ENCODE measurements at regions not wholly inside any gene's neighbourhood (a gene's known extent, or its start where the extent isn't known, plus 50 kb on each side); places are given as distances from the start of the nearest gene placed in this dataset.

GRCh38 chr6:26196846-26197635 lies 109.8 kb downstream of the HFE start:
- Histone ChIP-seq H3K4me3 (ENCODE audit: low read depth in 2 of 2, low read length in 2 of 2) (peak overlapping the region; percentile 80 to 85), H3K36me3 (ENCODE audit: control insufficient read depth, insufficient read depth, low read length) (no peaks in the 10 kb centered on the region; the same call in none of the 2 replicates), H3K27ac (ENCODE audit: low read length) (peak overlapping the region; percentile 97), H3K27me3 (ENCODE audit: control insufficient read depth, insufficient read depth, low read length) (no peaks in the 10 kb centered on the region), H3K4me1 (ENCODE audit: control insufficient read depth, insufficient read depth, low read length) (peaks cover 27% of the 10 kb centered on the region), H3K9me3 (ENCODE audit: control insufficient read depth, insufficient read depth, low read depth, low read length) (no peaks in the 10 kb centered on the region)
- no TSS peak for BruUV-seq (replicated peaks)
- TF ChIP-seq TCF7L2 (IDR thresholded peaks at IDR 0.05; ENCODE audit: low read depth, low read length), result peak; percentile 61; the same call in 1 of the 2 replicates
- TF ChIP-seq, protein P1, sequence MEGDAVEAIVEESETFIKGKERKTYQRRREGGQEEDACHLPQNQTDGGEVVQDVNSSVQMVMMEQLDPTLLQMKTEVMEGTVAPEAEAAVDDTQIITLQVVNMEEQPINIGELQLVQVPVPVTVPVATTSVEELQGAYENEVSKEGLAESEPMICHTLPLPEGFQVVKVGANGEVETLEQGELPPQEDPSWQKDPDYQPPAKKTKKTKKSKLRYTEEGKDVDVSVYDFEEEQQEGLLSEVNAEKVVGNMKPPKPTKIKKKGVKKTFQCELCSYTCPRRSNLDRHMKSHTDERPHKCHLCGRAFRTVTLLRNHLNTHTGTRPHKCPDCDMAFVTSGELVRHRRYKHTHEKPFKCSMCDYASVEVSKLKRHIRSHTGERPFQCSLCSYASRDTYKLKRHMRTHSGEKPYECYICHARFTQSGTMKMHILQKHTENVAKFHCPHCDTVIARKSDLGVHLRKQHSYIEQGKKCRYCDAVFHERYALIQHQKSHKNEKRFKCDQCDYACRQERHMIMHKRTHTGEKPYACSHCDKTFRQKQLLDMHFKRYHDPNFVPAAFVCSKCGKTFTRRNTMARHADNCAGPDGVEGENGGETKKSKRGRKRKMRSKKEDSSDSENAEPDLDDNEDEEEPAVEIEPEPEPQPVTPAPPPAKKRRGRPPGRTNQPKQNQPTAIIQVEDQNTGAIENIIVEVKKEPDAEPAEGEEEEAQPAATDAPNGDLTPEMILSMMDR (IDR thresholded peaks at IDR 0.05), result no peak
- TF ChIP-seq POLR2AphosphoS5 (IDR thresholded peaks at IDR 0.05; ENCODE audit: low read depth, low read length), result peak; percentile 91
- TF ChIP-seq SIN3A (IDR thresholded peaks at IDR 0.05; ENCODE audit: borderline replicate concordance, insufficient read depth, low read depth, low read length), result peak; percentile 79; the same call in 1 of the 2 replicates
- TF ChIP-seq, protein P2, sequence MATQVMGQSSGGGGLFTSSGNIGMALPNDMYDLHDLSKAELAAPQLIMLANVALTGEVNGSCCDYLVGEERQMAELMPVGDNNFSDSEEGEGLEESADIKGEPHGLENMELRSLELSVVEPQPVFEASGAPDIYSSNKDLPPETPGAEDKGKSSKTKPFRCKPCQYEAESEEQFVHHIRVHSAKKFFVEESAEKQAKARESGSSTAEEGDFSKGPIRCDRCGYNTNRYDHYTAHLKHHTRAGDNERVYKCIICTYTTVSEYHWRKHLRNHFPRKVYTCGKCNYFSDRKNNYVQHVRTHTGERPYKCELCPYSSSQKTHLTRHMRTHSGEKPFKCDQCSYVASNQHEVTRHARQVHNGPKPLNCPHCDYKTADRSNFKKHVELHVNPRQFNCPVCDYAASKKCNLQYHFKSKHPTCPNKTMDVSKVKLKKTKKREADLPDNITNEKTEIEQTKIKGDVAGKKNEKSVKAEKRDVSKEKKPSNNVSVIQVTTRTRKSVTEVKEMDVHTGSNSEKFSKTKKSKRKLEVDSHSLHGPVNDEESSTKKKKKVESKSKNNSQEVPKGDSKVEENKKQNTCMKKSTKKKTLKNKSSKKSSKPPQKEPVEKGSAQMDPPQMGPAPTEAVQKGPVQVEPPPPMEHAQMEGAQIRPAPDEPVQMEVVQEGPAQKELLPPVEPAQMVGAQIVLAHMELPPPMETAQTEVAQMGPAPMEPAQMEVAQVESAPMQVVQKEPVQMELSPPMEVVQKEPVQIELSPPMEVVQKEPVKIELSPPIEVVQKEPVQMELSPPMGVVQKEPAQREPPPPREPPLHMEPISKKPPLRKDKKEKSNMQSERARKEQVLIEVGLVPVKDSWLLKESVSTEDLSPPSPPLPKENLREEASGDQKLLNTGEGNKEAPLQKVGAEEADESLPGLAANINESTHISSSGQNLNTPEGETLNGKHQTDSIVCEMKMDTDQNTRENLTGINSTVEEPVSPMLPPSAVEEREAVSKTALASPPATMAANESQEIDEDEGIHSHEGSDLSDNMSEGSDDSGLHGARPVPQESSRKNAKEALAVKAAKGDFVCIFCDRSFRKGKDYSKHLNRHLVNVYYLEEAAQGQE (IDR thresholded peaks at IDR 0.05; ENCODE audit: insufficient read depth in 1 of 2, low read depth in 2 of 2, low read length in 1 of 2), result no peak
- in situ Hi-C loops (cut with HindIII; ENCODE audit: low pct_unique_long_range_greater_than_20kb, low sequenced_read_pairs) (no loop called here), intact Hi-C loops (cut with micrococcal nuclease; ENCODE audit: unreplicated experiment) (loop anchor here (5.0 kb wide), 1 partner anchor 40 kb away; a partner anchor contains a TSS)
- CTCF ChIA-PET, result no interaction called here
- ATAC-seq (peak; percentile 59), DNase-seq (ENCODE audit: low read depth, low spot score) (peak; percentile 80)
- POLR2A ChIA-PET, result interaction anchor here (0.6 to 5.4 kb wide), 5 partner anchors 9 to 150 kb away, joined by 3 to 42 read pairs (median 17); a partner anchor contains a TSS

GRCh38 chr6:26197636-26197932 lies 110.4 kb downstream of the HFE start:
- Histone ChIP-seq H3K4me1 (ENCODE audit: control insufficient read depth, insufficient read depth, low read length) (peaks cover 30% of the 10 kb centered on the region), H3K27ac (ENCODE audit: low read length) (peak overlapping the region; percentile 97), H3K9me3 (ENCODE audit: control insufficient read depth, insufficient read depth, low read depth, low read length) (no peaks in the 10 kb centered on the region), H3K27me3 (ENCODE audit: control insufficient read depth, insufficient read depth, low read length) (no peaks in the 10 kb centered on the region), H3K4me3 (ENCODE audit: low read depth in 2 of 2, low read length in 2 of 2) (peak overlapping the region; percentile 80 to 85), H3K36me3 (ENCODE audit: control insufficient read depth, insufficient read depth, low read length) (no peaks in the 10 kb centered on the region; the same call in none of the 2 replicates)
- ATAC-seq, result no peak
- no TSS peak for BruUV-seq (replicated peaks)
- CTCF ChIA-PET, result no interaction called here
- no peak for DNase-seq (ENCODE audit: low read depth, low spot score)
- POLR2A ChIA-PET, result interaction anchor here (0.6 to 5.4 kb wide), 8 partner anchors 9 to 150 kb away, joined by 3 to 42 read pairs (median 12); a partner anchor contains a TSS
- TF ChIP-seq TCF7L2 (IDR thresholded peaks at IDR 0.05; ENCODE audit: low read depth, low read length) (no peak), SIN3A (IDR thresholded peaks at IDR 0.05; ENCODE audit: borderline replicate concordance, insufficient read depth, low read depth, low read length) (no peak)
- TF ChIP-seq, protein P2 (IDR thresholded peaks at IDR 0.05; ENCODE audit: insufficient read depth in 1 of 2, low read depth in 2 of 2, low read length in 1 of 2), result no peak
- TF ChIP-seq, protein P1 (IDR thresholded peaks at IDR 0.05), result no peak
- intact Hi-C loops (cut with micrococcal nuclease; ENCODE audit: unreplicated experiment), result loop anchor here (5.0 kb wide), 1 partner anchor 40 kb away; a partner anchor contains a TSS
- in situ Hi-C loops (cut with HindIII; ENCODE audit: low pct_unique_long_range_greater_than_20kb, low sequenced_read_pairs), result no loop called here
